ENCODE measurements at regions not wholly inside any gene's neighbourhood (a gene's known extent, or its start where the extent isn't known, plus 50 kb on each side); places are given as distances from the start of the nearest gene placed in this dataset.

DNA sequence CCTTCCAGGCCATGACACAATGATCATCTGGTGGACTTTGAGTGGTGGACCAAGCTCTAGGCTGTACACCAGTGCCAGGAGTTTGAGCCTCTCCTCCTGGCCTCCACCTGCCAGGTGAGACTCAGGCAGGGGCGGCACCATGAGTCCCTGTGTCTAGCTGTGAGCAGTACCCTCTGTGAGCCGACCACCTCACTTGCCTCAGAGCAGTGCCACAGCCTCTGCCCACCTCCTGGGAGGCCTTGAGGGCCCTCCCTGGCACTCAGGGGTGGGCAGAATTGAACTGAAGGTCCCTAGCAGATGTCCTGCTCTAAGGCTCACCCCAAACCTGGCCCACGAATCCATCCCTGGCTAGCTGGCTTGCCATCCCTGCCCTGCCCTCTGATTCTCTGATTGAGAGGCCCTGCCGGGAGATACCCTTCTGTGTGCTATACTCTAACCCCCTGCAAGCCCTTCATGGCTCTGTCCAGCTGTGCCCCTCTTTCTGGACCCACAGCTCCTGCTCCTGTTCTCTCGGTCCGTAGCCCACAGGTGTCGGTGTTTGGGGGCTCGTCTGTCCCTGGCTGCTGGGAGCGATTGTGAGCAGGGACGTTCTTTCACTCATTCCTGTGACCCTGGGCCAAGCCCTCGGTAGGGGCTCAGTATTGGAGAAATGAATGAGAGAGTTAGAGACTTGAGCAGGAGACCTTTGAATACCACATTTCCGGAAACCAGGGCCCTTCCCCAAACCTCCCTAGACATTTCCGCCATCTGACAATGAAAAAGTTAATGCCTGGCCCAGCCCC lies 70.0 kb downstream of the INHBB start:
- TF ChIP-seq, protein P1, sequence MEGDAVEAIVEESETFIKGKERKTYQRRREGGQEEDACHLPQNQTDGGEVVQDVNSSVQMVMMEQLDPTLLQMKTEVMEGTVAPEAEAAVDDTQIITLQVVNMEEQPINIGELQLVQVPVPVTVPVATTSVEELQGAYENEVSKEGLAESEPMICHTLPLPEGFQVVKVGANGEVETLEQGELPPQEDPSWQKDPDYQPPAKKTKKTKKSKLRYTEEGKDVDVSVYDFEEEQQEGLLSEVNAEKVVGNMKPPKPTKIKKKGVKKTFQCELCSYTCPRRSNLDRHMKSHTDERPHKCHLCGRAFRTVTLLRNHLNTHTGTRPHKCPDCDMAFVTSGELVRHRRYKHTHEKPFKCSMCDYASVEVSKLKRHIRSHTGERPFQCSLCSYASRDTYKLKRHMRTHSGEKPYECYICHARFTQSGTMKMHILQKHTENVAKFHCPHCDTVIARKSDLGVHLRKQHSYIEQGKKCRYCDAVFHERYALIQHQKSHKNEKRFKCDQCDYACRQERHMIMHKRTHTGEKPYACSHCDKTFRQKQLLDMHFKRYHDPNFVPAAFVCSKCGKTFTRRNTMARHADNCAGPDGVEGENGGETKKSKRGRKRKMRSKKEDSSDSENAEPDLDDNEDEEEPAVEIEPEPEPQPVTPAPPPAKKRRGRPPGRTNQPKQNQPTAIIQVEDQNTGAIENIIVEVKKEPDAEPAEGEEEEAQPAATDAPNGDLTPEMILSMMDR (IDR thresholded peaks at IDR 0.05): no peak
- no peak for TF ChIP-seq POLR2A (IDR thresholded peaks at IDR 0.05)

All from heart left ventricle (tissue), 13 donors.